ENCODE measurements at regions not wholly inside any gene's neighbourhood (a gene's known extent, or its start where the extent isn't known, plus 50 kb on each side); places are given as distances from the start of the nearest gene placed in this dataset.

DNA sequence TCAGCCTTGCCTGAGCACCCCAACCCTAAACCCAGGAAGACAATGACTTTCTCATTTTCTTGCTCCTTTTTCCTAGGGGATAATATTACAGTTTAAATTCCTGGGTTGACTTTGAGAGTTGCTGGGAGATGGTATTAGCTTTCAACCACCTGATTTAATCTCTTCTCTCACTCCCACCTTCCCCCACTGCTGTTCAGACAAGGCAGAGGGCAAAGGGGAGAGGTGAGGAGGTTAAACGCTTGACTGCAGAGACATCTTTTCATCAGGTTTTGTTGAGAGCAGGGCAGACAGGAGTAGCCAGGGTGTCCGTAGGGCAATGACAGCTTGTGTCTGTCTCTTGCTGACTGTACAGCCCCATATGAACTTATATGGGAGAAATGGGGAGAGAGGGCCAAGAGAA lies 811.2 kb downstream of the MAFB start:
- DNase-seq (ENCODE audit: low read depth), result no peak
- H3K4me3 ChIP-seq (ENCODE audit: low read length), result no peak overlapping the region
- TF ChIP-seq, protein P1, sequence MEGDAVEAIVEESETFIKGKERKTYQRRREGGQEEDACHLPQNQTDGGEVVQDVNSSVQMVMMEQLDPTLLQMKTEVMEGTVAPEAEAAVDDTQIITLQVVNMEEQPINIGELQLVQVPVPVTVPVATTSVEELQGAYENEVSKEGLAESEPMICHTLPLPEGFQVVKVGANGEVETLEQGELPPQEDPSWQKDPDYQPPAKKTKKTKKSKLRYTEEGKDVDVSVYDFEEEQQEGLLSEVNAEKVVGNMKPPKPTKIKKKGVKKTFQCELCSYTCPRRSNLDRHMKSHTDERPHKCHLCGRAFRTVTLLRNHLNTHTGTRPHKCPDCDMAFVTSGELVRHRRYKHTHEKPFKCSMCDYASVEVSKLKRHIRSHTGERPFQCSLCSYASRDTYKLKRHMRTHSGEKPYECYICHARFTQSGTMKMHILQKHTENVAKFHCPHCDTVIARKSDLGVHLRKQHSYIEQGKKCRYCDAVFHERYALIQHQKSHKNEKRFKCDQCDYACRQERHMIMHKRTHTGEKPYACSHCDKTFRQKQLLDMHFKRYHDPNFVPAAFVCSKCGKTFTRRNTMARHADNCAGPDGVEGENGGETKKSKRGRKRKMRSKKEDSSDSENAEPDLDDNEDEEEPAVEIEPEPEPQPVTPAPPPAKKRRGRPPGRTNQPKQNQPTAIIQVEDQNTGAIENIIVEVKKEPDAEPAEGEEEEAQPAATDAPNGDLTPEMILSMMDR (IDR thresholded peaks at IDR 0.05; ENCODE audit: insufficient read depth, low read depth, low read length, missing control alignments), result no peak

DNA sequence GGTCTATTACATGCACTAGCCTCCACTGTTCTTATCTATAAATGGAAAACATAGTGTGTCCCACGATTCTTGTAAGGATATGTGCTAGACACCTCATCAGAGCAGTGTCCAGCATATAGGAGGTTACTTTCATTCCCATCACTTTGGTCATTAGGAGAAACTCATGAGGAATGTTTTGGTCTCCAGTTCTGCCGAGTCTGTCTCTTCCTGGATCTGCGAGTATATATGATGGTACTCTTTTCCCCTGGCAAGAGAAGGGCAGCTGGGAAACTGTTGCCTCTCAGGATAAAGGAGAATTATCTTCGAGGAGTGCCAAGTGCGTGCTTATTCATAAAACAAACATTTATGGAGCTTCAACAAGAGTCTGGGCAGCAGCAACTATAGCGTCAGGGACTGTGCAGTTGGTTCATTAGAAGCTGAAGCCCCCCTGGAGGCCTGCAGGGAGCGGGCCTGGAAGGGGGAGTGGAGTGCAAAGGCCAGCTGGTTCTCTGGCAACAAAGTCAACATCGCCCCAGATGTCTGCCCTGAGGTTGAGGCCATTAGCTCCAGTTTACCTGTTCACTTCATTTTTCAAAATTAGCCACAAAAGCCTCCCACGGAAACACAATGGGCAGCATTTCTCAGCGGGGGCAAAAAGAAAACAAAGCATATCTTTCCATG lies 811.9 kb downstream of the MAFB start:
- no peak overlapping the region for H3K4me3 ChIP-seq (ENCODE audit: low read length)
- TF ChIP-seq, protein P1 (IDR thresholded peaks at IDR 0.05; ENCODE audit: insufficient read depth, low read depth, low read length, missing control alignments), result no peak
- DNase-seq (ENCODE audit: low read depth), result no peak

DNA sequence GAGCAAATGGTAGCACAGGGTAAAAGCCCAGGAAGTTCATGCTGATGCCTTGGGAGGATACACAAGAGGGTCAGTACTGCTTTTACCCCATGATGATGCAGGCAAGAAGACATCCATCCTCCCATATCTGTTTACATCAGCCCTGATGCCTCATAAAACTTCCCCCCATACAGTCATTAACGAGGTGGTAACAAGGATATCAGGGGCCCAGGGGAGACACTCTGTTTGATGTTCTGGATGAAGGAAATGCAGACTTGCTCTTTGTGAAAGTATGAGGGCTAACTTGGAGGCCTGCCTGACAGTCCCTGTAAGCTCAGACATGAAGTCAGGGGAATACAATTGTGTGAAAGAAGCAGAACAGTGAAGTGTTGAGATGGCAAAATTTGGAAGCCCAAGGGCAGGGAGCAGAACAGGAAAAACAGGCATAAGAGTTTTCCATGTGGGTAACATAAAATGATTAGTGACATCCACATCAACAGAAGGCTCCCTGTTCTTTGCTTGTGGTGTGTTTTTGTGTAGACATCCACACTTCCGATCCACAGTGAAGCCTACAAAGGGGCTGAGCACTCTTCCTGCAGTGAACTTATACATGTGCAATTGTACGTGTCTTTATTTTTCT lies 813.4 kb downstream of the MAFB start:
- TF ChIP-seq, protein P1 (IDR thresholded peaks at IDR 0.05; ENCODE audit: insufficient read depth, low read depth, low read length, missing control alignments), result no peak
- H3K4me3 ChIP-seq (ENCODE audit: low read length), result no peak overlapping the region
- DNase-seq (ENCODE audit: low read depth), result peak; percentile 41

DNA sequence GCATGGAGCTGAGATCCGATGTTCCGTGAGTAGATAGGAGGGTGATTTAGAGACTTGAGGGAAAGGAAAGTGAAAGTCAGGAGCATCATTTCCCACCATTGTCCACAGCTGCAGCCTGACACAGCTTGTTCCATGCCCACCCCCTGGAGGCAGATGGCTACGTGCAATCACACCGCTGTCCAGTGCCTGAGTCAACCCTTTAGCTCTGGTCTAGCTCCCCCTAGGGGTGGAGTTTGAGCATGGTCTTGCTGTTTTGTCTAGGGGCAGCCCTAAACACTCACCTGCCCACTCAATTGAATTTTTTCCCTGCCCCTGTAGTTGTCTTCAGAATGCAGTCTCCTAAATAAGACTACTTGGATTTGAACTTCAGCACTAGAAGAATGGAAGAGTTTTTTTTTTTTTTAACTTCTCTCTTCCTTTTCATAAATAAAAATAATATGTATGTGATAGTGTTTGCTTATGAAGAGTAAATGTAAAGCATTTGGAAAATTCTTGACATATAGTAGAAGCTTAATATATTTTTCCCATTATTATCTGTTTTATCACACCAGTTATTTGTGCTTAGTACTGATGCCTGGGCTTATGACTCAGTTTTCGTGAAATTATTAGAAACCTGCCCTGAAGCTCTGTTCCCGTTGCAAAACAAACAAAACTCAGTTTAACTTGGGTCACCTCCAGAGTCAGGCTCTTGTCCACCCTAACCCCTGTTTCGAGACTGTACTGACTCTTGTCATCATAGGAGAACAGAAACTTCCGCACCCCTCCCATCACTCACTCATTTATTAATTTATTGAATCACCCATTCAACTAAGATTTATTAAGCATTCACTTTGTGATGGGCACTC lies 814.8 kb downstream of the MAFB start:
- DNase-seq (ENCODE audit: low read depth), result peak; percentile 75

DNA sequence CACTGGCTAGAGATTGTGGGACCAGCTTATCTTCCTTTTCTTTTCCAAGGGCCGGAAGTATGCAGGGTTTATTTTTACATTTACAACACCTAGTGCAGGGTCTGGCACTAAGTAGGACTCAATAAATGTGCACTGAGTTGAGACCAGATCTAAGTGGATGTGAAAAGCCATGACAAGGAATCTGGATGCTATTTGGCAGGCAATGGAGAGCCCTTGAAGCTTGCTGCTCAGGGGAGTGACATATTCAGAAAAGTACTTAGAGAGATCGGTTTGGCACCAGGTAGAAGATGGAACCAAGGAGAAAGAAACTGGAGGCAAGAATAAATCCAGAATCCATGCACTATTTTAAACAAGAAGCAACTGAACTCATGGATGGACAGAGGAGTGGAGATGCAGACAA lies 815.8 kb downstream of the MAFB start:
- no peak for DNase-seq (ENCODE audit: low read depth)
- TF ChIP-seq, protein P1 (IDR thresholded peaks at IDR 0.05; ENCODE audit: insufficient read depth, low read depth, low read length, missing control alignments), result no peak
- H3K4me3 ChIP-seq (ENCODE audit: low read length), result no peak overlapping the region

More for the DNA sequence above, 814.8 kb downstream of the MAFB start:
- TF ChIP-seq, protein P1 (IDR thresholded peaks at IDR 0.05; ENCODE audit: insufficient read depth, low read depth, low read length, missing control alignments), result peak; percentile 79
- no peak overlapping the region for H3K4me3 ChIP-seq (ENCODE audit: low read length)

DNA sequence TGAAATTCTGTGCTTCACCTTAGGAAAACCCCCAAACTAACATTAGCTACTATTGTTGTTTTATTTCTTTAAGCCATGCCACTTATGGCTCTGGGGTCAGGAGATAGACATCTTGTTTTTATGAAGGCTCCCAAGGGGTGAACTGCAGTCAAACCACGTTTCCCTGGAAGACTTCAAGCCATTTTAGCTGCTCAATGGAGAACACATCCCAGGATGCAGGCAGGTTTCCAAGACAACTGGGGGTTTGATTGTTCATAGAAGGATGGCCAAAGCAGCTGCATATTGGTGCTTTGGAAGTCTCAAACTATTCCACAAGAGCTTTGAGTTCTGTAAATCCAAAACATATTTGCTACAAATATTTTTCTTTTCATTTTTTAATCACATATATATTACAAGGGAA lies 818.0 kb downstream of the MAFB start:
- no peak for DNase-seq (ENCODE audit: low read depth)
- TF ChIP-seq, protein P1 (IDR thresholded peaks at IDR 0.05; ENCODE audit: insufficient read depth, low read depth, low read length, missing control alignments), result no peak
- no peak overlapping the region for H3K4me3 ChIP-seq (ENCODE audit: low read length)

Measured in epithelial cell of esophagus (primary cell).